ENCODE measurements at regions not wholly inside any gene's neighbourhood (a gene's known extent, or its start where the extent isn't known, plus 50 kb on each side); places are given as distances from the start of the nearest gene placed in this dataset.

DNA sequence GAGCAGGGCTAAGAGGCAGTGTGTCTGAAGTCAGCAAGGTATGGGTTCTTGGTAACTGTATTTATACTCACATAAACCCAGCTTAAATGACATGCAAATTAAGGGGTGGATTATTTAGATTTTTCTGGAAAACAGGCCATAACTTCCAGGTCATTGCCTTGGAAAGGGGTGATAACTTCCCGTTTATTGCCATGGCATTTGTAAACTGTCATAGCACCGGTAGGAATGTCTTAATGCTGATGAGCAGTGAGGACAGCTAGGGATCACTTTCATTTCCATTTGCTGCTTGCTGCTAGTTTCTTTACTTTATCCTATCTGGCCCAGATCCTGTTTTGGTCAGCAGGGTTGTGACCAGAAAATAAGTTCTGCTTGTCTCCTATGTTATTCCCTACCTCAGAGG is 1336.7 kb downstream of the CDH11 start:
- no peaks in the 10 kb centered on the region; the same call in none of the 2 replicates for H3K9me3 ChIP-seq (ENCODE audit: control insufficient read depth, insufficient read depth, low read length)
- no peak overlapping the region for H3K4me2 ChIP-seq (ENCODE audit: low read length)
- no peaks in the 10 kb centered on the region for H3K9me2 ChIP-seq (replicated peaks; ENCODE audit: control insufficient read depth, low read length)
- H3F3A ChIP-seq (ENCODE audit: control insufficient read depth, insufficient read depth): no peaks in the 10 kb centered on the region
- no peak overlapping the region for H3K4me3 ChIP-seq (ENCODE audit: low read length)
- TF ChIP-seq, protein P1, sequence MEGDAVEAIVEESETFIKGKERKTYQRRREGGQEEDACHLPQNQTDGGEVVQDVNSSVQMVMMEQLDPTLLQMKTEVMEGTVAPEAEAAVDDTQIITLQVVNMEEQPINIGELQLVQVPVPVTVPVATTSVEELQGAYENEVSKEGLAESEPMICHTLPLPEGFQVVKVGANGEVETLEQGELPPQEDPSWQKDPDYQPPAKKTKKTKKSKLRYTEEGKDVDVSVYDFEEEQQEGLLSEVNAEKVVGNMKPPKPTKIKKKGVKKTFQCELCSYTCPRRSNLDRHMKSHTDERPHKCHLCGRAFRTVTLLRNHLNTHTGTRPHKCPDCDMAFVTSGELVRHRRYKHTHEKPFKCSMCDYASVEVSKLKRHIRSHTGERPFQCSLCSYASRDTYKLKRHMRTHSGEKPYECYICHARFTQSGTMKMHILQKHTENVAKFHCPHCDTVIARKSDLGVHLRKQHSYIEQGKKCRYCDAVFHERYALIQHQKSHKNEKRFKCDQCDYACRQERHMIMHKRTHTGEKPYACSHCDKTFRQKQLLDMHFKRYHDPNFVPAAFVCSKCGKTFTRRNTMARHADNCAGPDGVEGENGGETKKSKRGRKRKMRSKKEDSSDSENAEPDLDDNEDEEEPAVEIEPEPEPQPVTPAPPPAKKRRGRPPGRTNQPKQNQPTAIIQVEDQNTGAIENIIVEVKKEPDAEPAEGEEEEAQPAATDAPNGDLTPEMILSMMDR (IDR thresholded peaks at IDR 0.05; ENCODE audit: low read depth, low read length, poor library complexity, severe bottlenecking): no peak
- TF ChIP-seq EZH2phosphoT487 (IDR thresholded peaks at IDR 0.05; ENCODE audit: borderline replicate concordance, low read length): no peak
- no peaks in the 10 kb centered on the region for H3K4me1 ChIP-seq (ENCODE audit: control insufficient read depth, low read length)
- H3K79me2 ChIP-seq (ENCODE audit: control insufficient read depth, low read length): no peaks in the 10 kb centered on the region
- H3K27me3 ChIP-seq (ENCODE audit: control insufficient read depth, low read length): no peaks in the 10 kb centered on the region
- H3K27ac ChIP-seq (ENCODE audit: low read depth, low read length): no peak overlapping the region
- H4K20me1 ChIP-seq (ENCODE audit: control insufficient read depth, insufficient read depth, low read depth, low read length): no peaks in the 10 kb centered on the region
- no peaks in the 10 kb centered on the region for H3K36me3 ChIP-seq (ENCODE audit: control insufficient read depth, low read length)

DNA sequence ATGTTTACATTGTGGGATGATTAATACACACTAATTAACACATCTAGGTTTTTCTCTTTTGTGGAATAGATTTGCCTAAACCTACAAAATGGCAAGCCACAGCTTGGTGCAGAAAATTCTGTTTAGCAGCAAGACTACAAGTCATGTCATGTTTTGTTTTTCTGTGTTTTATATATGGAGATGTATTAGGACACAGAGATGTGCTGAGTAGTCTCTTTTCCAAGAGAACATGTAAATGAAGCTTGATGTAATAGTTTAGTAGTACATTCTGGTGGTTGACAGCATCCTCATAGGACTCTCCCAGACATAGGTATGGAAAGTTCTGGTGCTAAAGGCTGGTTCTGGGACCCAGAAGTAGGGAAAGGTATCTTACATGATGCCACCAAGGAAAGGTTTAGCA is 1345.4 kb downstream of the CDH11 start:
- Histone ChIP-seq H3F3A (ENCODE audit: control insufficient read depth, insufficient read depth) (no peaks in the 10 kb centered on the region), H3K9me3 (ENCODE audit: control insufficient read depth, insufficient read depth, low read length) (no peaks in the 10 kb centered on the region), H3K9me2 (replicated peaks; ENCODE audit: control insufficient read depth, low read length) (no peaks in the 10 kb centered on the region), H3K4me3 (ENCODE audit: low read length) (no peak overlapping the region), H4K20me1 (ENCODE audit: control insufficient read depth, insufficient read depth, low read depth, low read length) (no peaks in the 10 kb centered on the region), H3K79me2 (ENCODE audit: control insufficient read depth, low read length) (no peaks in the 10 kb centered on the region), H3K27me3 (ENCODE audit: control insufficient read depth, low read length) (no peaks in the 10 kb centered on the region), H3K36me3 (ENCODE audit: control insufficient read depth, low read length) (no peaks in the 10 kb centered on the region), H3K4me1 (ENCODE audit: control insufficient read depth, low read length) (no peaks in the 10 kb centered on the region), H3K4me2 (ENCODE audit: low read length) (no peak overlapping the region), H3K27ac (ENCODE audit: low read depth, low read length) (no peak overlapping the region)
- TF ChIP-seq, protein P1 (IDR thresholded peaks at IDR 0.05; ENCODE audit: low read depth, low read length, poor library complexity, severe bottlenecking): no peak
- TF ChIP-seq EZH2phosphoT487 (IDR thresholded peaks at IDR 0.05; ENCODE audit: borderline replicate concordance, low read length): no peak

DNA sequence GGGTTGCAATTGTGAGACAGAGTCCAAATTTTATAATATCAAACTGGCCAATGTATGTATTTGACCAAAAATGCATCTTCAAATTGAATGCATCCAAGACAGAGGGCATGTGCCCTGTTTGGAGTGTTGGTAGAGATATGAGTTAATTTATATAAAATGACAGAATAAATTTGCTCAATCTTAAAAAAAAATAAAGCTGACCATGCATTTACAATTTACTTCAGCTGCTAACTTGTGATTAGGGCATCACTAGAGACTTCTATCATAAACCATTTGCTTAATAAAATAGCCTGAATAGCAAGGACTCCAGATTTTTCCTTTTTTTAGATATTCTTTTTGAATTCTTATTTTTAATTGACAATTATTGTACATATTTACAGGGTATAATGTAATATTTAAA is 1345.8 kb downstream of the CDH11 start:
- Histone ChIP-seq H3K27me3 (ENCODE audit: control insufficient read depth, low read length) (no peaks in the 10 kb centered on the region), H3K4me1 (ENCODE audit: control insufficient read depth, low read length) (no peaks in the 10 kb centered on the region)
- TF ChIP-seq EZH2phosphoT487 (IDR thresholded peaks at IDR 0.05; ENCODE audit: borderline replicate concordance, low read length): no peak
- TF ChIP-seq, protein P1 (IDR thresholded peaks at IDR 0.05; ENCODE audit: low read depth, low read length, poor library complexity, severe bottlenecking): no peak

DNA sequence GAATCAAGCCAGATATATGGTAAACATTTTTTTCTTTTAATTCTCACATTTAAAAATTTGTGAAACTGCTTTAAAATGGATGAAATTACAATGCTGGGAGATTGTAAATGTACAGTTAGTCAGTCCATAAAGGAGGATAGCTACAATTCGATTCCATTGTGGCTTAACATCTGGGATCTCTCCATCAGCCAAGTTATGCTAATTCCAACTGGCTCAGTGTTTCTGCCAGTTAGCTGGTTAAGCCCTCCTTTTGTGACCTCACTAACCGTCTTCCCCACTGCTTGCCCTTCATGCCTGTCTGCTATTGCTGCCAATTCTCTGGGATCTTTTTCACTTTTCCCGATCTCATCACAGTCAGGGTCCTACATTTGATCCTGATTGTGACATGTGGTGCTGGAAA is 1347.6 kb downstream of the CDH11 start:
- Histone ChIP-seq H4K20me1 (ENCODE audit: control insufficient read depth, insufficient read depth, low read depth, low read length) (no peaks in the 10 kb centered on the region), H3K36me3 (ENCODE audit: control insufficient read depth, low read length) (no peaks in the 10 kb centered on the region), H3K79me2 (ENCODE audit: control insufficient read depth, low read length) (no peaks in the 10 kb centered on the region), H3K4me1 (ENCODE audit: control insufficient read depth, low read length) (no peaks in the 10 kb centered on the region), H3K27ac (ENCODE audit: low read depth, low read length) (no peak overlapping the region), H3K9me3 (ENCODE audit: control insufficient read depth, insufficient read depth, low read length) (no peaks in the 10 kb centered on the region), H3K9me2 (replicated peaks; ENCODE audit: control insufficient read depth, low read length) (no peaks in the 10 kb centered on the region), H3F3A (ENCODE audit: control insufficient read depth, insufficient read depth) (no peaks in the 10 kb centered on the region), H3K4me2 (ENCODE audit: low read length) (no peak overlapping the region), H3K27me3 (ENCODE audit: control insufficient read depth, low read length) (no peaks in the 10 kb centered on the region), H3K4me3 (ENCODE audit: low read length) (no peak overlapping the region)
- TF ChIP-seq, protein P1 (IDR thresholded peaks at IDR 0.05; ENCODE audit: low read depth, low read length, poor library complexity, severe bottlenecking): no peak
- no peak for TF ChIP-seq EZH2phosphoT487 (IDR thresholded peaks at IDR 0.05; ENCODE audit: borderline replicate concordance, low read length)

More for the DNA sequence above, 1345.8 kb downstream of the CDH11 start:
- H3K9me2 ChIP-seq (replicated peaks; ENCODE audit: control insufficient read depth, low read length): no peaks in the 10 kb centered on the region
- no peaks in the 10 kb centered on the region for H3K9me3 ChIP-seq (ENCODE audit: control insufficient read depth, insufficient read depth, low read length)
- no peak overlapping the region for H3K4me3 ChIP-seq (ENCODE audit: low read length)
- H3F3A ChIP-seq (ENCODE audit: control insufficient read depth, insufficient read depth): no peaks in the 10 kb centered on the region
- no peak overlapping the region for H3K4me2 ChIP-seq (ENCODE audit: low read length)
- no peak overlapping the region for H3K27ac ChIP-seq (ENCODE audit: low read depth, low read length)
- H3K79me2 ChIP-seq (ENCODE audit: control insufficient read depth, low read length): no peaks in the 10 kb centered on the region
- H4K20me1 ChIP-seq (ENCODE audit: control insufficient read depth, insufficient read depth, low read depth, low read length): no peaks in the 10 kb centered on the region
- no peaks in the 10 kb centered on the region for H3K36me3 ChIP-seq (ENCODE audit: control insufficient read depth, low read length)

All from DOHH2 (cell line).